GM20000 (cell line): ENCODE measurements at regions not wholly inside any gene's neighbourhood (a gene's known extent, or its start where the extent isn't known, plus 50 kb on each side); places are given as distances from the start of the nearest gene placed in this dataset.
"Not testable (repeated sequence)": the region's sequence is repeated elsewhere in the genome, so short reads cannot be mapped to it uniquely, and the experiment has no call there.

Experiments
- DNase-seq: peaks from one replicate; pipeline ENCODE4 v3.0.0; 2012; ENCODE audit warnings: low spot score
- CTCF ChIP-seq: IDR thresholded peaks from 2 replicates; pipeline ENCODE4 v1.5.1; 2012; ENCODE audit warnings: mild to moderate bottlenecking, control low read depth; ENCODE audit errors: extremely low read depth, missing control alignments

- no peak for TF ChIP-seq CTCF
- no peak for DNase-seq
Observed at GRCh38 chr12:90816353-90817089, 138.5 kb downstream of the CCER1 start.

GRCh38 chr12:90809940-90810339 is 145.0 kb downstream of the CCER1 start:
- TF ChIP-seq CTCF: no peak
- DNase-seq: no peak

GRCh38 chr12:90808568-90808967 is 146.4 kb downstream of the CCER1 start:
- no peak for DNase-seq
- no peak for TF ChIP-seq CTCF

GRCh38 chr12:90802727-90803126 is 152.2 kb downstream of the CCER1 start:
- DNase-seq: no peak
- TF ChIP-seq CTCF: no peak

- no peak for TF ChIP-seq CTCF
Observed at GRCh38 chr12:90801776-90802175, 153.2 kb downstream of the CCER1 start.

GRCh38 chr12:90794212-90794611 is 160.8 kb downstream of the CCER1 start:
- DNase-seq: no peak
- TF ChIP-seq CTCF: no peak

More at GRCh38 chr12:90801776-90802175, 153.2 kb downstream of the CCER1 start:
- no peak for DNase-seq

- not testable (repeated sequence) for DNase-seq
Observed at GRCh38 chr12:90792718-90793117, 162.3 kb downstream of the CCER1 start.

- no peak for TF ChIP-seq CTCF
- DNase-seq: no peak
Observed at GRCh38 chr12:90791445-90791844, 163.5 kb downstream of the CCER1 start.
